Psoas muscle (tissue), 7 donors: ENCODE measurements at regions not wholly inside any gene's neighbourhood (a gene's known extent, or its start where the extent isn't known, plus 50 kb on each side); places are given as distances from the start of the nearest gene placed in this dataset.
A peak's percentile ranks its signal among the peaks of the same experiment; 100 is the strongest.
"Not testable (repeated sequence)": the region's sequence is repeated elsewhere in the genome, so short reads cannot be mapped to it uniquely, and the experiment has no call there.

ENCODE experiments used
- ATAC-seq, 4 donors: fragments of 200-7000 bp; cut with Tn5 transposase; one replicate each; pipeline ENCODE4 v1.9.1; 2020; ENCODE audit warnings: moderate library complexity in 3 of 4, mild to moderate bottlenecking in 2 of 4
- DNase-seq, 2 donors: peaks; one replicate each; pipeline ENCODE4 v3.0.0-alpha.2; 2020
- H3K27ac ChIP-seq: fragments of 200-600 bp; one replicate; pipeline ENCODE4 v1.8.0; 2022
- H3K27me3 ChIP-seq, 3 donors: fragments of 200-600 bp in 1 of 3; one replicate each; pipeline versions ENCODE4 v1.6.1 to v1.8.0; 2013 to 2022; ENCODE audit warnings: low read length in 2 of 3, mild to moderate bottlenecking in 2 of 3, moderate library complexity in 1 of 3; ENCODE audit not compliant: insufficient read depth in 3 of 3
- H3K36me3 ChIP-seq, 2 donors: fragments of 200-600 bp in 1 of 2; one replicate each; pipeline versions ENCODE4 v1.6.1 to v1.8.0; 2013 to 2022; ENCODE audit warnings: low read depth in 1 of 2, mild to moderate bottlenecking in 1 of 2, moderate library complexity in 1 of 2; ENCODE audit not compliant: insufficient read depth in 1 of 2
- H3K4me1 ChIP-seq: fragments of 200-600 bp; one replicate; pipeline ENCODE4 v1.8.0; 2022
- H3K4me3 ChIP-seq: fragments of 200-600 bp; one replicate; pipeline ENCODE4 v1.8.0; 2022; ENCODE audit warnings: mild to moderate bottlenecking
- H3K9me3 ChIP-seq: fragments of 200-600 bp; one replicate; pipeline ENCODE4 v1.8.0; 2022
- WGBS, 3 donors: extraction: QIAGEN DNeasy Blood & Tissue Kit; methylation state at CpG; one replicate each; pipeline versions ENCODE4 v1.1.6 to v1.1.7; 2013; 5-methylcytosine and 5-hydroxymethylcytosine counted together
- intact Hi-C, 2 donors: fragments of 100-400 bp; cut with DNase I; formaldehyde crosslinking; loops; one replicate each; pipeline versions ENCODE4 v1.11.0 to v1.14.2; 2022
- TF ChIP-seq, protein P1 (sequence below): fragments of 200-600 bp; IDR thresholded peaks from one replicate; pipeline ENCODE4 v1.8.0; 2022; ENCODE audit warnings: antibody characterized with exemption
- donor health status: healthy with polysubstance abuse.
- donor health status: DM: no; HTN: no; CAD: no; lungs with moderate emphysema.
- donor health status: Bipolar disorder and iron deficiency.
- donor health status: healthy.
- donor health status: DM: yes; HTN: yes; CAD: no.
- donor health status: DM: no; HTN: no; CAD: no.
- donor health status: DM: yes; HTN: yes; CAD: no.

DNA sequence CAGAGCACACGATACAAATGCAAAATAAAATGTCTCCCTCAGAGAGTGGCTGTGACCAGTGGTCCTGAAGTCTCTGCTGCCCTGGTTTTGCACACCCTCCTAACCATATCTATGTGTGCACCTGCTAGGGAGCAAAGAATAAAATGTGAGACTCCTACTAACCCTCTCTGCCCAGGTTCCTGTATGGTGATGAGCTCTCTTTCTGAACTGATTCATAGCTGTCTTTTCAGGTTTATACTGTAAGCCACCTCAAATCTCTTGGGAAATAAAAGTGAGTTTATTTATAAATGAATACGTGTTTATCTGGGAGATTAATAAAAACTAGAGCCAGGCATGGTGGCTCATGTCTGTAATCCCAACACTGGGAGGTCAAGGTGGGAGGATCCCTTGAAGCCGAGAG, 126.0 kb upstream of the RBPJ start:
- intact Hi-C loops = loop anchor here in 1 of 2 donors (5.0 kb wide), 1 partner anchor 498 kb away; no protein-coding TSS in a partner anchor
- Histone ChIP-seq H3K9me3 (no peaks in the 10 kb centered on the region), H3K27ac (no peak overlapping the region), H3K4me1 (no peaks in the 10 kb centered on the region), H3K4me3 (no peak overlapping the region), H3K27me3 (no peaks in the 10 kb centered on the region), H3K36me3 (no peaks in the 10 kb centered on the region)
- WGBS, 3 donors = 86 to 94% (median 93%) methylated on average over 3 of the region's 3 CpGs
- DNase-seq (no peak), ATAC-seq (no peak)
- TF ChIP-seq, protein P1, sequence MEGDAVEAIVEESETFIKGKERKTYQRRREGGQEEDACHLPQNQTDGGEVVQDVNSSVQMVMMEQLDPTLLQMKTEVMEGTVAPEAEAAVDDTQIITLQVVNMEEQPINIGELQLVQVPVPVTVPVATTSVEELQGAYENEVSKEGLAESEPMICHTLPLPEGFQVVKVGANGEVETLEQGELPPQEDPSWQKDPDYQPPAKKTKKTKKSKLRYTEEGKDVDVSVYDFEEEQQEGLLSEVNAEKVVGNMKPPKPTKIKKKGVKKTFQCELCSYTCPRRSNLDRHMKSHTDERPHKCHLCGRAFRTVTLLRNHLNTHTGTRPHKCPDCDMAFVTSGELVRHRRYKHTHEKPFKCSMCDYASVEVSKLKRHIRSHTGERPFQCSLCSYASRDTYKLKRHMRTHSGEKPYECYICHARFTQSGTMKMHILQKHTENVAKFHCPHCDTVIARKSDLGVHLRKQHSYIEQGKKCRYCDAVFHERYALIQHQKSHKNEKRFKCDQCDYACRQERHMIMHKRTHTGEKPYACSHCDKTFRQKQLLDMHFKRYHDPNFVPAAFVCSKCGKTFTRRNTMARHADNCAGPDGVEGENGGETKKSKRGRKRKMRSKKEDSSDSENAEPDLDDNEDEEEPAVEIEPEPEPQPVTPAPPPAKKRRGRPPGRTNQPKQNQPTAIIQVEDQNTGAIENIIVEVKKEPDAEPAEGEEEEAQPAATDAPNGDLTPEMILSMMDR = no peak

DNA sequence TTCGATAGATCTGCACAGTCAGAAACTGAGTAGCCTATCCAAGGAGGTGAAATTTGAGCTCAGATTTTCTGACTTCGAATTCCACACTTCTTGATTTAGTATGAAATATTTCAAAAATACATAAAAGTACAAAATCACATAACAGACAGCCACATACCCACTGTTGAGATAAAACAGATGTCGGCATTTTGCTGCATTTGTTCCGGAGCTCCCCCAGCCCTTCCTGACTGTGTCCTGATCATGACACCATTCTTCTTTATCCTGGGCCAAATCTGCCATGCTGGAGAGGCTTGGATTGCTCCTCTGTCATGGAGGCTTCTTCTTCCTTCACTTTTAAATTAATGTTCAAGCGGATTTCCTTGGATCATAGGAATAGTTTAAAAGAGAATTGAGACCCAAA, 124.2 kb upstream of the RBPJ start:
- Histone ChIP-seq H3K36me3 (no peaks in the 10 kb centered on the region), H3K9me3 (no peaks in the 10 kb centered on the region), H3K27me3 (no peaks in the 10 kb centered on the region), H3K27ac (no peak overlapping the region), H3K4me3 (no peak overlapping the region), H3K4me1 (no peaks in the 10 kb centered on the region)
- ATAC-seq (no peak), DNase-seq (no peak)
- WGBS, 3 donors = 42 to 59% (median 42%) methylated on average over 5 of the region's 5 CpGs
- TF ChIP-seq, protein P1 = no peak
- intact Hi-C loops = loop anchor here in 1 of 2 donors (5.0 kb wide), 1 partner anchor 496 kb away; no protein-coding TSS in a partner anchor

DNA sequence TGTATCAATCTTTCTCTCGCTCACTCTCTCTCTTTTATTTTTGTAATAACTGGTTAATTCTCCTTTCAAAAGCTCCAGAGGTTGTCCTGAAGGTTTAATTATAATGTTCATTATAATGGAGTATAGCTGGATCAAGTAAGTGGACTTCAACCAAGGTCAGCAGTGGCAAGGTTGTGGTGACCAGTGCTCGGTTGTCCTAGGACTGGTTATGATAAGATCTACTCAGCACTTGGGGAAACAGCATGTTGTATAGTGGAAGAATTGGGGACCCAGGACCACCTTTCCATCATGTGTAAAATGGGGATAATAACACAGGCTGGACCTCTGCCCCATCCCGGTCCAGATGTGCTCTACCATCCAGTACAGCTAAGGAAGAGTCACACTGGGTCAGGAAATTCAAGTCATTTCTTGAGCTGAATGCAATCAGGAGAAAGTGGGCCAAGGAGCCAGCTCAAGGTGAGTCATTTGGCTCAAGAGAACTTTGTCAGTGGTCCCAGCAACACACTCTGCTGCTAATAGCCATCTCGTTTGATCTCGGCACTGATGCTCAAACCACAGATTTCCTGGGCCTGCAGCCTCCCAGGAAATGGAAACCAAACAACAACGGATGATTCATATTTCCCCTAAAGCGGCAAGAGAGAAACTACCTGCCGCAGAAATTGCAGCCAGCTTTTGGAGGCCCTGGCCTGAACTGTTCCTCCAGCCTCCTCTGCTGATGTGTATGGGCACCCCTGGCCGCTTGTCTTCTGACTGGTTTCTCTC, 123.6 kb upstream of the RBPJ start:
- DNase-seq (peak in 1 of 2 donors; percentile 21), ATAC-seq (peak in 1 of 4 donors; percentile 54)
- TF ChIP-seq, protein P1 = no peak
- 84 to 88% (median 86%) methylated on average over 9 of the region's 9 CpGs for WGBS, 3 donors
- no peak overlapping the region for H3K27ac ChIP-seq
- no peak overlapping the region for H3K4me3 ChIP-seq
- no peaks in the 10 kb centered on the region for H3K27me3 ChIP-seq
- H3K9me3 ChIP-seq = no peaks in the 10 kb centered on the region
- no peaks in the 10 kb centered on the region for H3K36me3 ChIP-seq
- no peaks in the 10 kb centered on the region for H3K4me1 ChIP-seq
- intact Hi-C loops = loop anchor here in 1 of 2 donors (5.0 kb wide), 1 partner anchor 495 kb away; no protein-coding TSS in a partner anchor

DNA sequence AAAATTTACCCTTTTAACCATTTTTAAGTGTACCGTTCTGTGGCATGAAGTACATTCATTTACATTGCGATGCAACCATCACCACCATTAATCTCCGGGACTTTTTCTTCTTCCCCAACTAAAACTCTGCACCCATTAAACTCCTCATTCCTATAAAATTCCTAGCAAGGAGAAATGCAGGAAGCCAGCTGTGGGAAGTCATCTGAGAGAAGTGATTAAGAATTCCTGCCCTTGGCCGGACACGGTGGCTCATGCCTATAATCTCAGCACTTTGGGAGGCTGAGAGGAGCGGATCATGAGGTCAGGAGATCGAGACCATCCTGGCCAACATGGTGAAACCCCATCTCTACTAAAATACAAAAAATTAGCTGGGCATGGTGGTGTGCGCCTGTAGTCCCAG, 121.9 kb upstream of the RBPJ start:
- H3K27ac ChIP-seq, H3K4me3 ChIP-seq, DNase-seq, H3K9me3 ChIP-seq, H3K27me3 ChIP-seq, H3K36me3 ChIP-seq, ATAC-seq, H3K4me1 ChIP-seq: not testable (repeated sequence)
- intact Hi-C loops = loop anchor here in 1 of 2 donors (5.0 kb wide), 1 partner anchor 493 kb away; no protein-coding TSS in a partner anchor
- WGBS, 3 donors = 67 to 72% (median 68%) methylated on average over 8 of the region's 8 CpGs

DNA sequence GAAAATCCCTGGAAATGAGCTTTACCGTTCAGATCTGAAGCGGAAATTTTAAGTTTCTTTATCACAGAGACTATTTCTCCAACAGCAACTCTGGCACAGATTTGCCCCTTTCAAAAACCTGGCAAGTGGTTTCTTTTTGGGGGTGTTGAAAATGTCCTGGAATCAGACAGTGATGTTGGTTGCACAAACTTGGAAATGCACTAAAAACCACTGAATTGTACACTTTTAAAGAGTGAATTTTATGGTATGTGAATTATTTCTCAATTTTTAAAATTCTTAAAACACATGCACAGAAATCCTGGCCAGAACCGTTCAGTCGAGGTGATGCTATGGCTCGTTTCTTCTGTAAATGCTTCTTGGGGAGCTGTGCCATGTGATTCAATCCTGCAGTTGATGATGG, 121.2 kb upstream of the RBPJ start:
- DNase-seq (no peak), ATAC-seq (no peak)
- Histone ChIP-seq H3K27ac (no peak overlapping the region), H3K4me1 (no peaks in the 10 kb centered on the region), H3K27me3 (no peaks in the 10 kb centered on the region), H3K9me3 (no peaks in the 10 kb centered on the region), H3K4me3 (no peak overlapping the region), H3K36me3 (no peaks in the 10 kb centered on the region)
- intact Hi-C loops = loop anchor here in 1 of 2 donors (5.0 kb wide), 1 partner anchor 493 kb away; no protein-coding TSS in a partner anchor
- 46 to 57% (median 52%) methylated on average over 5 of the region's 5 CpGs for WGBS, 3 donors
- TF ChIP-seq, protein P1 = no peak
